Tibial nerve (tissue), 4 donors: ENCODE measurements at regions not wholly inside any gene's neighbourhood (a gene's known extent, or its start where the extent isn't known, plus 50 kb on each side); places are given as distances from the start of the nearest gene placed in this dataset.
"Not testable (repeated sequence)": the region's sequence is repeated elsewhere in the genome, so short reads cannot be mapped to it uniquely, and the experiment has no call there.

Experiments used
- CTCF ChIP-seq, 5 experiments: fragments of 200-600 bp in 3 of 5; fragments of 450-650 bp in 2 of 5; sonication (generic) in 3 of 5; IDR thresholded peaks; one replicate each; pipeline ENCODE4 v1.5.1; 2016 to 2019; ENCODE audit warnings: antibody characterized with exemption in 5 of 5, mild to moderate bottlenecking in 3 of 5, moderate library complexity in 2 of 5
- EP300 ChIP-seq, 2 donors: sonication (generic); formaldehyde crosslinking; IDR thresholded peaks; one replicate each; pipeline ENCODE4 v1.6.1; 2017; ENCODE audit warnings: antibody characterized with exemption in 2 of 2, mild to moderate bottlenecking in 1 of 2
- POLR2A ChIP-seq, 2 donors: fragments of 450-650 bp; IDR thresholded peaks; one replicate each; pipeline ENCODE4 v1.6.1; 2017; ENCODE audit warnings: antibody characterized with exemption in 2 of 2, mild to moderate bottlenecking in 2 of 2, moderate library complexity in 2 of 2

GRCh38 chr2:111413950-111414349 lies 293.2 kb downstream of the BCL2L11 start:
- not testable (repeated sequence) for TF ChIP-seq POLR2A, CTCF, EP300 (IDR thresholded peaks at IDR 0.05)
